ENCODE measurements at regions not wholly inside any gene's neighbourhood (a gene's known extent, or its start where the extent isn't known, plus 50 kb on each side); places are given as distances from the start of the nearest gene placed in this dataset.

- TF ChIP-seq ERG (CRISPR knock-in tag; IDR thresholded peaks at IDR 0.05) (no peak), ZNF512 (CRISPR knock-in tag; IDR thresholded peaks at IDR 0.05; ENCODE audit: borderline replicate concordance) (no peak), RELA (CRISPR knock-in tag; IDR thresholded peaks at IDR 0.05; ENCODE audit: borderline replicate concordance) (no peak)
Measured at GRCh38 chr9:115495052-115495635, 377.2 kb upstream of the TNC start.
